Testis (tissue), 2 donors: ENCODE measurements at regions not wholly inside any gene's neighbourhood (a gene's known extent, or its start where the extent isn't known, plus 50 kb on each side); places are given as distances from the start of the nearest gene placed in this dataset.

ENCODE experiments used
- DNase-seq: peaks from one replicate; pipeline ENCODE4 v3.0.0-alpha.2; 2019
- H3K27ac ChIP-seq, 2 donors: fragments of 200-600 bp; sonication (generic); one replicate each; pipeline ENCODE4 v1.5.1; 2019
- H3K27me3 ChIP-seq: fragments of 200-600 bp; sonication (generic); one replicate; pipeline ENCODE4 v1.5.1; 2019
- H3K36me3 ChIP-seq: fragments of 200-600 bp; sonication (generic); one replicate; pipeline ENCODE4 v1.5.1; 2017; ENCODE audit warnings: low read depth; ENCODE audit errors: missing control alignments
- H3K4me1 ChIP-seq: fragments of 200-600 bp; sonication (generic); one replicate; pipeline ENCODE4 v1.5.1; 2019
- H3K4me3 ChIP-seq, 2 donors: fragments of 200-600 bp; sonication (generic); one replicate each; pipeline ENCODE4 v1.5.1; 2017 to 2019
- H3K9me3 ChIP-seq: fragments of 200-600 bp; sonication (generic); one replicate; pipeline ENCODE4 v1.5.1; 2017
- CTCF ChIP-seq, 3 experiments: fragments of 450-650 bp in 2 of 3; fragments of 200-600 bp in 1 of 3; sonication (generic) in 1 of 3; IDR thresholded peaks; one replicate each; pipeline ENCODE4 v1.5.1; 2016 to 2019; ENCODE audit warnings: antibody characterized with exemption in 3 of 3, mild to moderate bottlenecking in 2 of 3, moderate library complexity in 1 of 3
- POLR2A ChIP-seq: fragments of 450-650 bp; IDR thresholded peaks from one replicate; pipeline ENCODE4 v1.6.1; 2017; ENCODE audit warnings: antibody characterized with exemption, mild to moderate bottlenecking, moderate library complexity
- WGBS, 2 donors: methylation state at CpG; one replicate each; pipeline ENCODE4 v1.1.5; 2018; 5-methylcytosine and 5-hydroxymethylcytosine counted together
- intact Hi-C: fragments of 100-400 bp; cut with DNase I; formaldehyde crosslinking; loops from one replicate; pipeline ENCODE4 v1.15.1; 2023; ENCODE audit warnings: low total_unique reads

GRCh38 chr17:56658648-56659047, 65.1 kb downstream of the NOG start:
- Histone ChIP-seq H3K9me3 (no peaks in the 10 kb centered on the region), H3K27me3 (no peaks in the 10 kb centered on the region), H3K27ac (no peak overlapping the region), H3K4me1 (no peaks in the 10 kb centered on the region), H3K4me3 (no peak overlapping the region), H3K36me3 (no peaks in the 10 kb centered on the region)
- WGBS, 2 donors, result 94 to 96% methylated on average over 5 of the region's 5 CpGs
- TF ChIP-seq CTCF (IDR thresholded peaks at IDR 0.05) (no peak), POLR2A (no peak)
- intact Hi-C loops, result no loop called here
- DNase-seq, result no peak

GRCh38 chr17:56659622-56660021, 66.1 kb downstream of the NOG start:
- intact Hi-C loops, result no loop called here
- TF ChIP-seq CTCF (IDR thresholded peaks at IDR 0.05) (no peak), POLR2A (no peak)

GRCh38 chr17:56661906-56662305, 68.4 kb downstream of the NOG start:
- H3K4me3 ChIP-seq, result no peak overlapping the region
- no peaks in the 10 kb centered on the region for H3K4me1 ChIP-seq
- no peaks in the 10 kb centered on the region for H3K9me3 ChIP-seq
- no peak overlapping the region for H3K27ac ChIP-seq
- no peaks in the 10 kb centered on the region for H3K27me3 ChIP-seq
- DNase-seq, result no peak
- WGBS, 2 donors, result 81 to 84% methylated on average over 5 of the region's 5 CpGs
- H3K36me3 ChIP-seq, result no peaks in the 10 kb centered on the region
- intact Hi-C loops, result no loop called here
- TF ChIP-seq CTCF (IDR thresholded peaks at IDR 0.05) (no peak), POLR2A (no peak)

More at GRCh38 chr17:56659622-56660021, 66.1 kb downstream of the NOG start:
- H3K27me3 ChIP-seq, result no peaks in the 10 kb centered on the region
- H3K4me3 ChIP-seq, result no peak overlapping the region
- H3K36me3 ChIP-seq, result no peaks in the 10 kb centered on the region
- H3K27ac ChIP-seq, result no peak overlapping the region
- H3K4me1 ChIP-seq, result no peaks in the 10 kb centered on the region
- DNase-seq, result no peak
- H3K9me3 ChIP-seq, result no peaks in the 10 kb centered on the region

GRCh38 chr17:56665864-56666263, 72.4 kb downstream of the NOG start:
- Histone ChIP-seq H3K27ac (no peak overlapping the region), H3K4me3 (no peak overlapping the region), H3K36me3 (no peaks in the 10 kb centered on the region), H3K4me1 (no peaks in the 10 kb centered on the region), H3K9me3 (no peaks in the 10 kb centered on the region), H3K27me3 (no peaks in the 10 kb centered on the region)
- intact Hi-C loops, result no loop called here
- WGBS, 2 donors, result 43 to 55% methylated on average over 6 of the region's 6 CpGs
- TF ChIP-seq POLR2A, result no peak
- no peak for TF ChIP-seq CTCF (IDR thresholded peaks at IDR 0.05)
- no peak for DNase-seq

- 68 to 69% methylated on average over 5 of the region's 5 CpGs for WGBS, 2 donors
- intact Hi-C loops, result no loop called here
- no peak overlapping the region for H3K27ac ChIP-seq
These were observed 74.5 kb downstream of the NOG start for GRCh38 chr17:56667925-56668458.

More at GRCh38 chr17:56667925-56668458, 74.5 kb downstream of the NOG start:
- Histone ChIP-seq H3K27me3 (no peaks in the 10 kb centered on the region), H3K36me3 (no peaks in the 10 kb centered on the region), H3K4me1 (no peaks in the 10 kb centered on the region), H3K9me3 (no peaks in the 10 kb centered on the region), H3K4me3 (no peak overlapping the region)
- no peak for TF ChIP-seq CTCF (IDR thresholded peaks at IDR 0.05)
- TF ChIP-seq POLR2A, result no peak
- no peak for DNase-seq
